ENCODE measurements at regions not wholly inside any gene's neighbourhood (a gene's known extent, or its start where the extent isn't known, plus 50 kb on each side); places are given as distances from the start of the nearest gene placed in this dataset.
"Not testable (repeated sequence)": the region's sequence is repeated elsewhere in the genome, so short reads cannot be mapped to it uniquely, and the experiment has no call there.

- DNase-seq, result not testable (repeated sequence)
Observed at GRCh38 chr6:48530978-48531377, 420.0 kb upstream of the PTCHD4 start.

GRCh38 chr6:48525849-48526248 lies 414.9 kb upstream of the PTCHD4 start:
- no peak for DNase-seq

- no peak for DNase-seq
Observed at GRCh38 chr6:48520951-48521350, 410.0 kb upstream of the PTCHD4 start.

- DNase-seq, result no peak
Observed at GRCh38 chr6:48512390-48512789, 401.4 kb upstream of the PTCHD4 start.

- DNase-seq, result no peak
Observed at GRCh38 chr6:48511378-48511777, 400.4 kb upstream of the PTCHD4 start.

- DNase-seq, result no peak
Observed at GRCh38 chr6:48505621-48506020, 394.6 kb upstream of the PTCHD4 start.

GRCh38 chr6:48493432-48493831 lies 382.4 kb upstream of the PTCHD4 start:
- DNase-seq, result not testable (repeated sequence)

- DNase-seq, result no peak
Observed at GRCh38 chr6:48490658-48491057, 379.7 kb upstream of the PTCHD4 start.

GRCh38 chr6:48486876-48487275 lies 375.9 kb upstream of the PTCHD4 start:
- no peak for DNase-seq

GRCh38 chr6:48486373-48486772 lies 375.4 kb upstream of the PTCHD4 start:
- no peak for DNase-seq

GRCh38 chr6:48476257-48476656 lies 365.3 kb upstream of the PTCHD4 start:
- DNase-seq, result no peak

- DNase-seq, result no peak
Observed at GRCh38 chr6:48475275-48475674, 364.3 kb upstream of the PTCHD4 start.

GRCh38 chr6:48474830-48475229 lies 363.8 kb upstream of the PTCHD4 start:
- DNase-seq, result no peak

- DNase-seq, result no peak
Observed at GRCh38 chr6:48474136-48474535, 363.1 kb upstream of the PTCHD4 start.

- no peak for DNase-seq
Observed at GRCh38 chr6:48472535-48472934, 361.5 kb upstream of the PTCHD4 start.

- DNase-seq, result no peak
Observed at GRCh38 chr6:48472091-48472490, 361.1 kb upstream of the PTCHD4 start.

GRCh38 chr6:48471326-48471725 lies 360.3 kb upstream of the PTCHD4 start:
- DNase-seq, result no peak

- DNase-seq, result no peak
Observed at GRCh38 chr6:48449002-48449401, 338.0 kb upstream of the PTCHD4 start.

- no peak for DNase-seq
Observed at GRCh38 chr6:48447251-48447650, 336.3 kb upstream of the PTCHD4 start.

GRCh38 chr6:48429610-48430009 lies 318.6 kb upstream of the PTCHD4 start:
- no peak for DNase-seq

GRCh38 chr6:48429021-48429420 lies 318.0 kb upstream of the PTCHD4 start:
- DNase-seq, result no peak

- DNase-seq, result no peak
Observed at GRCh38 chr6:48426636-48427035, 315.6 kb upstream of the PTCHD4 start.

- DNase-seq, result no peak
Observed at GRCh38 chr6:48423640-48424365, 312.8 kb upstream of the PTCHD4 start.

- no peak for DNase-seq
Observed at GRCh38 chr6:48419992-48420391, 309.0 kb upstream of the PTCHD4 start.

All from hypothalamus (tissue), 51 donors.